ENCODE measurements at regions not wholly inside any gene's neighbourhood (a gene's known extent, or its start where the extent isn't known, plus 50 kb on each side); places are given as distances from the start of the nearest gene placed in this dataset.

GRCh38 chr11:110367571-110367970 is 62.2 kb upstream of the FDX1 start:
- Histone ChIP-seq H3K18ac (ENCODE audit: insufficient read length, low read depth, low read length) (no peak overlapping the region), H2BK120ac (ENCODE audit: low read depth, low read length, poor library complexity, severe bottlenecking) (no peak overlapping the region), H2AK5ac (ENCODE audit: insufficient read length, low read length) (no peak overlapping the region), H2BK12ac (ENCODE audit: insufficient read length, low read depth, low read length) (no peak overlapping the region), H3K4ac (ENCODE audit: low read depth, low read length) (no peak overlapping the region), H2BK20ac (ENCODE audit: low read depth, low read length, poor library complexity, severe bottlenecking) (no peak overlapping the region), H3K9ac (ENCODE audit: extremely low read depth, insufficient read length, low read length) (no peak overlapping the region), H4K5ac (ENCODE audit: insufficient read length, low read depth, low read length) (no peak overlapping the region), H4K91ac (ENCODE audit: insufficient read length, low read depth, low read length) (no peak overlapping the region), H2AFZ (ENCODE audit: low read length) (no peak overlapping the region), H4K20me1 (ENCODE audit: control insufficient read depth, insufficient read depth, insufficient read length) (no peaks in the 10 kb centered on the region), H3K27ac (ENCODE audit: insufficient read length, low read depth, low read length) (no peak overlapping the region), H3K14ac (ENCODE audit: insufficient read depth, low read length) (no peak overlapping the region), H2BK5ac (ENCODE audit: insufficient read length, low read length) (no peak overlapping the region), H3K23ac (ENCODE audit: insufficient read length, low read depth, low read length) (no peak overlapping the region), H3K79me2 (ENCODE audit: insufficient read depth, low read length) (no peaks in the 10 kb centered on the region), H3K4me2 (ENCODE audit: insufficient read depth, insufficient read length, low read length) (no peak overlapping the region), H3K56ac (ENCODE audit: insufficient read length, low read depth, low read length) (no peak overlapping the region), H3T11ph (ENCODE audit: low read length) (no peak overlapping the region), H4K8ac (replicated peaks; ENCODE audit: insufficient read length, low read depth, low read length) (no peak overlapping the region), H3K23me2 (ENCODE audit: insufficient read length, low read depth, low read length, poor library complexity, severe bottlenecking) (no peaks in the 10 kb centered on the region), H3K9me3 (ENCODE audit: control insufficient read depth, low read depth, low read length) (no peaks in the 10 kb centered on the region), H3K79me1 (ENCODE audit: insufficient read depth, low read depth, low read length, poor library complexity, severe bottlenecking) (no peaks in the 10 kb centered on the region), H3K4me1 (ENCODE audit: insufficient read depth, low read length) (peaks cover 2% of the 10 kb centered on the region; the same call in 1 of the 2 replicates), H3K27me3 (ENCODE audit: insufficient read depth, low read length) (no peaks in the 10 kb centered on the region), H2BK15ac (ENCODE audit: low read depth, low read length) (no peak overlapping the region)
- no peak for TF ChIP-seq CTCF (conservative IDR thresholded peaks at IDR 0.05)
- Mint-ChIP-seq H3K27ac (no peak overlapping the region), H3K4me3 (no peak overlapping the region), H3K9me3 (peaks cover 2 to 3% of the 10 kb centered on the region in 2 experiments; a peak in 4 of 5 replicates), H3K36me3 (ENCODE audit: insufficient read depth in 1 of 3, low read depth in 3 of 3) (peaks cover 0 to 3% (median 2%) of the 10 kb centered on the region in 3 experiments; a peak in 1 of 7 replicates), H3K27me3 (ENCODE audit: low read depth) (no peaks in the 10 kb centered on the region), H3K4me1 (peaks cover 11 to 13% of the 10 kb centered on the region in 2 experiments)
- WGBS (ENCODE audit: extremely low coverage, insufficient read length, low lambda C conversion rate), result no CpG with 5 or more reads among the region's 2 CpGs
- DNase-seq, result no peak
